Liver (tissue), 3 donors: ENCODE measurements at regions not wholly inside any gene's neighbourhood (a gene's known extent, or its start where the extent isn't known, plus 50 kb on each side); places are given as distances from the start of the nearest gene placed in this dataset.

Source experiments
- TAF1 ChIP-seq: conservative IDR thresholded peaks from 2 replicates; pipeline ENCODE4 v1.6.1; 2016; ENCODE audit warnings: antibody characterized with exemption, mild to moderate bottlenecking
- YY1 ChIP-seq: IDR thresholded peaks from 2 replicates; pipeline ENCODE4 v1.6.1; 2016; ENCODE audit warnings: antibody characterized with exemption, mild to moderate bottlenecking
- TF ChIP-seq, protein P1 (sequence below): fragments of 150-350 bp; IDR thresholded peaks from 2 replicates; pipeline ENCODE4 v1.5.1; 2017; ENCODE audit warnings: improper control_type of control experiment, low read depth, low read length; ENCODE audit not compliant: missing input control
- TF ChIP-seq, protein P2 (sequence below): IDR thresholded peaks from 2 replicates; pipeline ENCODE4 v1.6.1; 2016; ENCODE audit warnings: antibody characterized with exemption, mild to moderate bottlenecking
- donor health status: healthy.
- donor health status: healthy.

DNA sequence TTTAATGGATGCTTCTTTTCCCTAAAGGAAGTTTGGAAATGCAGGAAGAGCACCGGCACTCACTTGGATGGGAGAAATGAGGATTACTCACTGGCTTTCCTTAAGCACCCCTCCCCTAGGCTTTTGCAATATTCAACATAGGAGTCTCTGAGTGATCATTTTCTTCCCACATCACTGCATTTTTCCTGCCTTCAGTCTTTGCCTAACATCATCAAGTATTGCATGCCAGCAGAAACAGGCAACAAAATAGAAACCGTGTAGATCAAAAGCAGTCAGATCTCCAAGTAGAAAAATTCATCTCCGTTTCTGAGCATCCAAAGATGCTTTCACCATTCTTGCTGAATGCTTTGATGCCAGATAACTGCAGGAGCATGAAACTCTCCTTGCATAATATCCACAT, 119.9 kb downstream of the ADCYAP1R1 start:
- TF ChIP-seq, protein P1, sequence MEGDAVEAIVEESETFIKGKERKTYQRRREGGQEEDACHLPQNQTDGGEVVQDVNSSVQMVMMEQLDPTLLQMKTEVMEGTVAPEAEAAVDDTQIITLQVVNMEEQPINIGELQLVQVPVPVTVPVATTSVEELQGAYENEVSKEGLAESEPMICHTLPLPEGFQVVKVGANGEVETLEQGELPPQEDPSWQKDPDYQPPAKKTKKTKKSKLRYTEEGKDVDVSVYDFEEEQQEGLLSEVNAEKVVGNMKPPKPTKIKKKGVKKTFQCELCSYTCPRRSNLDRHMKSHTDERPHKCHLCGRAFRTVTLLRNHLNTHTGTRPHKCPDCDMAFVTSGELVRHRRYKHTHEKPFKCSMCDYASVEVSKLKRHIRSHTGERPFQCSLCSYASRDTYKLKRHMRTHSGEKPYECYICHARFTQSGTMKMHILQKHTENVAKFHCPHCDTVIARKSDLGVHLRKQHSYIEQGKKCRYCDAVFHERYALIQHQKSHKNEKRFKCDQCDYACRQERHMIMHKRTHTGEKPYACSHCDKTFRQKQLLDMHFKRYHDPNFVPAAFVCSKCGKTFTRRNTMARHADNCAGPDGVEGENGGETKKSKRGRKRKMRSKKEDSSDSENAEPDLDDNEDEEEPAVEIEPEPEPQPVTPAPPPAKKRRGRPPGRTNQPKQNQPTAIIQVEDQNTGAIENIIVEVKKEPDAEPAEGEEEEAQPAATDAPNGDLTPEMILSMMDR: no peak
- no peak for TF ChIP-seq YY1
- no peak for TF ChIP-seq TAF1
- TF ChIP-seq, protein P2, sequence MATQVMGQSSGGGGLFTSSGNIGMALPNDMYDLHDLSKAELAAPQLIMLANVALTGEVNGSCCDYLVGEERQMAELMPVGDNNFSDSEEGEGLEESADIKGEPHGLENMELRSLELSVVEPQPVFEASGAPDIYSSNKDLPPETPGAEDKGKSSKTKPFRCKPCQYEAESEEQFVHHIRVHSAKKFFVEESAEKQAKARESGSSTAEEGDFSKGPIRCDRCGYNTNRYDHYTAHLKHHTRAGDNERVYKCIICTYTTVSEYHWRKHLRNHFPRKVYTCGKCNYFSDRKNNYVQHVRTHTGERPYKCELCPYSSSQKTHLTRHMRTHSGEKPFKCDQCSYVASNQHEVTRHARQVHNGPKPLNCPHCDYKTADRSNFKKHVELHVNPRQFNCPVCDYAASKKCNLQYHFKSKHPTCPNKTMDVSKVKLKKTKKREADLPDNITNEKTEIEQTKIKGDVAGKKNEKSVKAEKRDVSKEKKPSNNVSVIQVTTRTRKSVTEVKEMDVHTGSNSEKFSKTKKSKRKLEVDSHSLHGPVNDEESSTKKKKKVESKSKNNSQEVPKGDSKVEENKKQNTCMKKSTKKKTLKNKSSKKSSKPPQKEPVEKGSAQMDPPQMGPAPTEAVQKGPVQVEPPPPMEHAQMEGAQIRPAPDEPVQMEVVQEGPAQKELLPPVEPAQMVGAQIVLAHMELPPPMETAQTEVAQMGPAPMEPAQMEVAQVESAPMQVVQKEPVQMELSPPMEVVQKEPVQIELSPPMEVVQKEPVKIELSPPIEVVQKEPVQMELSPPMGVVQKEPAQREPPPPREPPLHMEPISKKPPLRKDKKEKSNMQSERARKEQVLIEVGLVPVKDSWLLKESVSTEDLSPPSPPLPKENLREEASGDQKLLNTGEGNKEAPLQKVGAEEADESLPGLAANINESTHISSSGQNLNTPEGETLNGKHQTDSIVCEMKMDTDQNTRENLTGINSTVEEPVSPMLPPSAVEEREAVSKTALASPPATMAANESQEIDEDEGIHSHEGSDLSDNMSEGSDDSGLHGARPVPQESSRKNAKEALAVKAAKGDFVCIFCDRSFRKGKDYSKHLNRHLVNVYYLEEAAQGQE: no peak
